HG03066 (cell line): ENCODE measurements at regions not wholly inside any gene's neighbourhood (a gene's known extent, or its start where the extent isn't known, plus 50 kb on each side); places are given as distances from the start of the nearest gene placed in this dataset.

ENCODE experiments used
- ATAC-seq: cut with Tn5 transposase; IDR thresholded peaks from one replicate; pipeline ENCODE4 v1.9.1; 2021; ENCODE audit warnings: low read depth; ENCODE audit not compliant: unreplicated experiment

DNA sequence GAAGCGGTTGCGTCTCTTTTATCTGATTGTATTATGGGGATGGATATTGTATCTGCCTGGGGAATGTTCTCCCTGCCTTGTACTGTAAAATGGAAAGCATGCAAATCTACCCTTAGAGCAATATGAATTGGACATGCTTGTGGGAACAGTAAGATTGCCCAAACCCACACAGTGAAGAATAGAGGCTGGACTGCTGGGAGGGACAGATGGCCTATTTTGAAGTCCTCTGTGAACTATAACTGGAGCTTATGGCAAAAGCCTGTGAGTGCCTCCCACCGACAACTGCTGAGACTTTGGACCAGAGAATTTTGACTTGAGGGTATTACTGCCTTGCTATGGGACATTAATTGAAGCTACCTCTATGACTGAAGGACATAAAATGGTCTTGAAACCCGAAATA, 168.9 kb downstream of the ERCC6L2 start:
- ATAC-seq, result no peak

DNA sequence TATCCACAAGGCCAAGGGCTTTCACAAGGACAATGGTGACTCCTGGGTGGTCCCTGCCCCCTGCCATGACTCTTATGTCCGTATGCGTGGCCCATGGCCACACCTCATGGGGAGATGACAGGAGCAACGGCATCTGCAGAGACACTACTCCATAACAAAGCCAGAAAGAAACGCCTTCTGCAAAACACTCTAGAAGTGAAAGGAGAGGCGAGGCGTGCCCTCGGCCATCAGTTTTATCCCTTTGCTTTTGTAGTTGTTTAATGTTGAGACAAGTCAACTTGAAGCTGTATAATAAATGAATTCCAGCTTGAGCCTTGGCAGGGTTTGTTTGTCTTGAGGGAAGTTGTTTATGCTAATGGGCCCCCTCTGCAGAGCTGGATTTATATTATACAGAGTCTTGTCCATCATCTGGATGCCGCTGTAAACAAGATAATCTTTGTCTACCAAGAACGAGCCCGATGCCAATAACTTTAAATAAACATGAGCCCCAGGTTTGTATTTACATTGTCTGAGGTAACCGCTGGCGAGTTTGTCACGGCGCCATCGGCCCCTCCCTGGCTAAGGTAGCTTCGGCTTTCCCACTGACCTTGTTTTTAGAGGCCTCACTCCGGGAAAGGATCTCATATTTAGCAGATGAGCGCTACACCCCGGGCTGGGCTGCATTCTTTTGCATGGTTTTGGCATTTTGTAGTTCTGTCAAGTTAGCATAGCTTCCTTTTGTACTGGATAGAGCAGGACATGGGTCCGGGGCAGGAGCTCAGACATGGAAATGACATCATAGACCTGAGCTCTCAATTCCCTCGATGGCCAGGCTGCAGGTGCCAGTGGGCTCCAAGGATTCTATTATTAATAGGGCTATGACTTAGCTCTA, 165.3 kb downstream of the ERCC6L2 start:
- ATAC-seq, result no peak

DNA sequence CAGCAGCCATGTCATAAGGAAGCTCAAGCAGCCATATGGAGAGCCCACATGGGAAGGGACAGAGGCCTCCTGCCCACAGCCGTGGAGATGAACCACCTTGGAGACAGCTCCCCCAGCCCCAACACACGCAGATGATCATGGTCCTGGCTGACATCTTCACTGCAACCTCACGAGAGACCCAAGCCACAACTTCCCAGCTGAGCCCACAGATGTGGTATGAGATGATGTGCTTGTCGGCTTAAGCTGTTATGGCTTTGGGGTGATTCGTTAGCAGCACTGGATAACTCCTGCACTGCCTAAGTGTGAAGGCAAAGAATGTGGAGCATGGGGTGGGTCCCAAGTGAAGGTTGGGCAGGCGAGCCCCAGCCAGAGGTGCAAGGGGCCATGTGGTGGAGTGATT, 163.4 kb downstream of the ERCC6L2 start:
- ATAC-seq, result no peak

DNA sequence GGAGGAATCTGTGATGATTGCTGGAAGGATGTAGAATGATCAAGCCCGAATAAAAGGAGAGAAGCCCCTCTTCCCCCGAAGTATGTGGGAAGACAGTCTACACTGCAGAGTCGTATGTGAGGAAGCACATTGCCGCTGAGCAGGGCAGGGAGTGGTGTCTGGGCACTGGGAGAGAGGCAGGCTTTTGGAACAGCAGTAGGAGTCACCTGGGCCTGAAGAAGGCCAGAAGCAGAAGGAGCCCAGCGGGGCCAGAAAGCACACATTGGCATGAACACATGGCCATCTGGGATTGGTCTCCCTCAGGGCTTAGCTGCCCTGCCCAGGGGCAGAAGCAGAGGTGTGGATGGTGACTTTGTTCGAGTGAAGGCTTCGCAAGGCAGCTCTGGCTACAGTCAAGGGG, 162.8 kb downstream of the ERCC6L2 start:
- no peak for ATAC-seq

DNA sequence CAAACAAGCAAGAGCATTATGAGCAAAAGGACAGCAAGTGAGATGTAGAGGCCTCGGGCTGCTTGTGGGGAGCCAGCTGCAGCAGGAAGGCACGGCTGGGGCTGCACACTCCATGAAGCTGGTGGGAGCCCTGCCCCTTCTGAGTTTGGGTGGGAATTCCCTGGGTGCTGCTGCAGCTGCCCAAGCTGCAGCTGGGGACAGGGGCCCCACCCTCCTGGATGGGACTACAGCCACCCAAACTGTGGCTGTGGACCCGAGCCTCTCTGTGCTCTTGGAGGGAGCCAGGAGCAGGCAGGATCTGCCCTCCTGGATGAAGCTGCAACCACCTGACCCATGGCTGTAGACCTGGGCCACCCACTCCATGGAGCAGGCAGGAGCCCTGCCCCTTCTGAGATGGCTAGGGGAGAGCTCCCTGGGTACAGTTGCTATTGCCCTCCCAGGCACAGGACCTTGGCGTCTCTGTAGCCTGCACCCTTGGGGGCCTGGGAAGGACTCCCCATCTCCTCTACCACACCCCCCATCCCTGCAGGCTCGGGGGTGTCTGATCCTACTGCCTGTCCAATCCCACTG, 159.1 kb downstream of the ERCC6L2 start:
- ATAC-seq, result no peak

DNA sequence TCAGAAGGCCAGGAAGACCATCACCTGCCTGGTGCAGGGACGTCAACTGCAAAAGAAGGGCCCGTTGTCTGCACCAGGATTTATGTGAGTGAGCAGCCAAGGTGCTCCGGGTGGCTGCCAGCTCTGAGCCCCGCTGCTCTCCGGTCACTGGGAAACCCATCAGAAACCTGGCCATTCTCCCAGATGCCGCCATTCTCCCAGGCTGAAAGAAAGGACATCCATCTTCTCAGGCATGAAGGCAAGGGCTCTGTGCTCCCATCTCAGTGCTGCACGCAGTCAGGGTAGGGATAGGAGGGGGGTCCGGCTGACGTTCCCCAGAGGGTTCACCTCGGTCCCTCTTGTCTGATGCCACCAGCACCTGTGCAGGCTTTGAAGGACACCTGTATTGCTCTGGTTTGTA, 158.4 kb downstream of the ERCC6L2 start:
- no peak for ATAC-seq

DNA sequence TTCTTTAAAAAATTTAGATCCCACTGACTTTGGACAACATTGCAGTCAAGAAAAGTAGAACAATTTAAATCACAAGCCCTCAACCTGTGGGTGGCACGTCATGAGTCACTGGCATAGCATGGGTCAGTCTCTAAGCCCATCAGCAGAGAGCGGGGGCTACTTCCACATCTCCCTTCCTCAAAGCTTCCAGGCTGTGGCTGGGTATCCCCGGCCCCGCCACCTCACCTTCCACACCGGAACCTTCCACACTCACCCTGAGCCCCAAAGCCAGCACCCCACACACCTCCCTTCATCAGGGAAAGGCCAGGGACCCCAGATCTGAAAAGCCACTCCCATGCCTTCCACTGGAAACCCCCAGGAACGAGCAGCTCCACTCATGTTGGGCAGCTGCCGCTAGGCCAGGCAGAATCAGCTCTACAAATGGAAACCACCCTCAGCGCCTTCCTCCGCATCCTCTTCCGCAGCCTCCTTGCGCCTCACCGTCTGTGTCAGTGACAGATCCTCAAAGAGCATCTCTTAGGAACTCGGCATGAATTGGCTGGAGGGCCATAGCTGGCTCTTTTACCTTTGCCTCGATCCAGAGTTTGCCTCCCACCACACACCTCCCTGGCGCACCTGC, 156.5 kb downstream of the ERCC6L2 start:
- no peak for ATAC-seq

DNA sequence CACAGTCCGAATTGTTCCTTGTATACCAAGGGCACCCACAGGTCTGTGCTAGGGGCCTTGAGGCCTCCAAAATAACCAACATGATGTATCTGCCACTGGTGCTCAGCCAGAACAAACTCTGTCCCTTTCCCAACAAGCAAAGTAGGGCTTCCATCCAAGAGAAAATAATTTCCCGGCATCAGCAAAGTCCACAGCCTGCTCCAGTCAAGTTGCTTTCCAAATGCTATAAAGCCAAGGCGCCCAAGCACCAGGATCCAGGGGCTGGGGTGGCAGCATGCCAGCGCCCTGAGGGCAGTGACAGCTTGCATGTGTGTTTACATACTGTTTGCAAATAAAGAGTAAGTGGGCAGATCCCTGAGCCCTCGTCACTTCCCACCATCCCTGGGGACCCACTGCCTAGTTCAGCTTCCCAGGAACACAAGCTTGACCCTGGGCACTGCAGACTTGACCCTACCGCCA, 155.9 kb downstream of the ERCC6L2 start:
- no peak for ATAC-seq

DNA sequence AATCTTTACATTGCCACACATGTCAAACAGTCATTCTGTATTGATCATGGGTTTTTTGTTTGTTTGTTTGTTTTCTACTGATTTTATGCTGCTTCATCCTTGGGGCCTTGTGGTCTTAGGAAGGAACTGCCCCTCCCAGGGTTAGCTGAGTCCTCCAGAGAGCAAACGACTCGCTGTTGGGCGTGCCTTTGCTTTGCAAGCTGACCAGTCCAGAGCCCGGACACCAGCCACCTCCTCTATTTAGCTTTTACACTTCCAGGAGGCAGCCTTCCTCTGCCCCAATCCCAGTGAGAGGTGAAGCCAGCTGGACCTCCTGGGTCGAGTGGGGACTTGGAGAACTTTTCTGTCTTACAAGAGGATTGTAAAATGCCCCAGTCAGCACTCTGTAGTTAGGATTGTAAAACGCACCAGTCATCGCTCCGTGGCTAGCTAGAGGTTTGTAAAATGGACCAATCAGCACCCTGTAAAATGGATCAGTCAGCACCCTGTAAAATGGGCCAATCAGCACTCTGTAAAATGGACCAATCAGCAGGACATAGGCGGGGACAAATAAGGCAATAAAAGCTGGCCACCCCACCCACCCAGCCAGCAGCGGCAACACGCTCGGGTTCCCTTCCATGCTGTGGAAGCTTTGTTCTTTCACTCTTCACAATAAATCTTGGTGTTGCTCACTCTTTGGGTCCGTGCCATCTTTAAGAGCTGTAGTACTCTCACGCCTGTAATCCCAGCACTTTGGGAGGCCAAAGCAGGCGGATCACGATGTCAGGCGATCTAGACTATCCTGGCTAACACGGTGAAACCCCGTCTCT, 154.4 kb downstream of the ERCC6L2 start:
- no peak for ATAC-seq

DNA sequence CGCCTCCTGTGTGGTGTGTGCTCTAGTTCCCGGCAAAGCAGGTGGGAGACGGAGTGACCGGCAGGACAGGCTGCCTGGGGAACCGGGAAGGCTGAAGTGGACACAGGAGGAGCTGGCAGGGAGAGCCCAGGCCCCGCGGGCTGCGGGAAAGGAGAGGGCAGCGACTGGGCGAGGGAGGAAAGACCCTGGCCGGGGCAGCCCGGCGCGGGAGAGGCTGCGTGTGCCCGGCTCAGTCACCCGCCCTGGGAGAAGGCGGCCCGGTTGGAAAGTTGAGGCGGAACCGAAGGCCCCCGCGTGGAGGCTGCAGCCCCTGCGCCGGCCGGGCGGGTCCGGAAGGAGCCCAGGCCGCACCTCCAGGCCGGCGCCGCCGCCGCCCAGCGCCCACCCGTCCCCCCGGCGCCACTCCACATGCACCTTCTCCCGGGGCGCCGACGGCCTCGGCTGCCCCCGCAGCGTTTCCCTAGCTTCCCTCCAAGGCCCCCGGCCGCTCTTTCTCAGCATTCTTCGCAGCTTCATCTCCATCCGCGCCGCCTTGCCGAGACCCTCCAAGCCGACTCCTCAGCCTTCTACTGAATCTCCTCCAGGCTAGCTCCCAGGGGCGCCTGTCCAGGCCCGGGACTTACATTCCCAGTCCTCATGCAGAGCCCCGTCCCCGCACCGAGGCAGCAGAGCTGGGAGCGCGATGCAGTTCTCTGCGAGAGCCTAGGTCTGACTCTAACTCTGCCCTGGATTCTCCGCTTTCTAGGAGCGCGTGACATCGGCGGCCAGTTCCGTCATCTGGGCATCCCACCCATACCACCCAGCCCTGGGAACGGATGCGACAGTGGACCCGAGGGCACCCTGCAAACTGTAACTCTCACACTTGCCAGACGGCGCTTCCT, 152.0 kb downstream of the ERCC6L2 start:
- ATAC-seq, result no peak

DNA sequence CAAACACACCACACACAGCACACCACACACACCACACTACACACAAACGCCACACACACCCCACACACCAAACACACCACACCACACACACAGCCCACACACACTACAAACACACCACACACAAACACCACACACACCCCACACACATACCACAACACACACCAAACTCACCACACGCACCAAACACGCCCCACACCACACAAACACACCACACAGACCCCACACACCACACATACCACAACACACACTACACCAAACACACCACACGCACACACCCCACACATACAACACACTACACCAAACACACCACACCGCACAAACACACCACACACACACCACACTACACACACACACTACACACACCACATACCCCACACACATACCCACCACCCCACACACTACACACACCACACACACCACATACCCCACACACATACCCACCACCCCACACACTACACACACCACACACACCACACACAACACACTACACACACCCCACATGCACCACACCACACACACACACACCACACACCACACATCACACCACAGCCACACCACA, 151.2 kb downstream of the ERCC6L2 start:
- no peak for ATAC-seq

DNA sequence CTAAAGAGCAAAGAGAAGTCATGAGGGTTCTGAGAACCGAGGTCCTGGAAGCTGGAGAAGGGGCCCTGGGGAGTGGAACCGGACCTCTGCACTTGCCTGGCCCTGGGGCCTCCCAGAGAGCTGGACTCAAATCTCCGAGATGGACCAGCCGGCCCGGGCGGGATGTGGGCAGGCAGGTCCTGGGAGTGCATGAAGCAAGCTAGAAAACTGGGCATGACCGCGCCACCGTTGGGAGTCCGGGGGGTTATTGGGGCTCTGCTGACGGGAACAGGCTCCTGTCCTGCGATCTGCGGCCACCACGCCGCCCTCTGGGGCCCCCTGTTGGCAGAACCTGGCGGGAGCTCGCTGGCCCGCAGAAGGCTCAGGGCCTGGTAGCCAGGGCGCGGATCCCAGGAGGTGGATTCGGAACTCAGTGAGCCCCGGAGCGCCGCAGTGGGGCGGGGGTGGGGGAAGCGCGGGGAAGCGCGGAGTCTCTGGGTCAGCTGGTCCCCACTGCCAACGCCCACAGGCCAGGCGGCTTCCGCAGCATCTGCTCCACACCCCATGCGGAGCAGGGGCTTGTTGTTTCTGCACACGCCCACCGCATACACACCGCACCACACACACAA, 150.6 kb downstream of the ERCC6L2 start:
- no peak for ATAC-seq

DNA sequence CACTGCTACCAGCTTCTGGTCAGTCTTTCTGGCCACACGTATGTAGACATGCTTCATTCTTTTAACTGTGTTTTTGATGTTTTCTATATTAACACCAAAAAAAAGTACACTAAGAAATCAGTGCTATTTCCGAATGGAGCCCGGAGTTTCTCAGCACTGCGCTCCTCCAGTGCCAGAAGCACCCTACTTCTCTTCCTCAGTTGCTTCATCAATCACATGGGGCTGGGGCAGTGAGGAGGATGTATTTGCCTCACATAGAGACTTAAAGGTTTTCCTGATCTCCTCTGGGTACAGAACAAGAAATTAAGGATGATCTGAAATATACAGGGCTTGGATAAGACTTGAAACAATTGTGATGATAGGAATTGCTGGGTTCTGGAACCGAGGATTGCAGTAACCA, 148.0 kb downstream of the ERCC6L2 start:
- no peak for ATAC-seq

DNA sequence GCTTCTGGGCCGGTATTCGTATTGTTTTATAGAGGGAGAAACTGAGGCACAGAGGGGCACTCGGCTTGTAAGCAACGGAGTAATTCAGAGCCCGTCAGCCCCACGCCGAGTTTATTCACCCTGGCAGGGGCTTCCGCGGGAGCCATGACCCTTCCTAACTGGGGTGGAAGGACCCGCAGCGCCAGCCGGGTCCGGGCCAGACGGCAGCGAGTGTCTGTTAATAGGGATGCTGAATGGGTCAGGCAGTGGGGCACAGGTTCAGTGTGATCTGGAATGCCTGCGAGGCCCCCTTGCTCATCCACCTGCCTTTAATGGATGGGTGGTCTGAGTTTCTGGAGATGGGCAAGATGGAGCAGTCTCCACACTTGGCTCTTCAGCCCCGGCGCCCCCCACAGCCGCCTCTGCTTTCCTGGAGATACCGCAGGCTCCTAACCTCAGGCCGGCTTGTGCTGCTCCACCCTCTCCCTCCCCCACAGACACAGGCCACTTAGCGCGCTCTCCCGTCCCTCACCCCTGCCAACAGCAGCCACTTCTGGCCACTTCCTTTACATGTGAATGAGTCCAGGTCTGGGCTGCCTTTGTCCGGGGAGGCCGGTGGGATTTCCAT, 147.1 kb downstream of the ERCC6L2 start:
- no peak for ATAC-seq

DNA sequence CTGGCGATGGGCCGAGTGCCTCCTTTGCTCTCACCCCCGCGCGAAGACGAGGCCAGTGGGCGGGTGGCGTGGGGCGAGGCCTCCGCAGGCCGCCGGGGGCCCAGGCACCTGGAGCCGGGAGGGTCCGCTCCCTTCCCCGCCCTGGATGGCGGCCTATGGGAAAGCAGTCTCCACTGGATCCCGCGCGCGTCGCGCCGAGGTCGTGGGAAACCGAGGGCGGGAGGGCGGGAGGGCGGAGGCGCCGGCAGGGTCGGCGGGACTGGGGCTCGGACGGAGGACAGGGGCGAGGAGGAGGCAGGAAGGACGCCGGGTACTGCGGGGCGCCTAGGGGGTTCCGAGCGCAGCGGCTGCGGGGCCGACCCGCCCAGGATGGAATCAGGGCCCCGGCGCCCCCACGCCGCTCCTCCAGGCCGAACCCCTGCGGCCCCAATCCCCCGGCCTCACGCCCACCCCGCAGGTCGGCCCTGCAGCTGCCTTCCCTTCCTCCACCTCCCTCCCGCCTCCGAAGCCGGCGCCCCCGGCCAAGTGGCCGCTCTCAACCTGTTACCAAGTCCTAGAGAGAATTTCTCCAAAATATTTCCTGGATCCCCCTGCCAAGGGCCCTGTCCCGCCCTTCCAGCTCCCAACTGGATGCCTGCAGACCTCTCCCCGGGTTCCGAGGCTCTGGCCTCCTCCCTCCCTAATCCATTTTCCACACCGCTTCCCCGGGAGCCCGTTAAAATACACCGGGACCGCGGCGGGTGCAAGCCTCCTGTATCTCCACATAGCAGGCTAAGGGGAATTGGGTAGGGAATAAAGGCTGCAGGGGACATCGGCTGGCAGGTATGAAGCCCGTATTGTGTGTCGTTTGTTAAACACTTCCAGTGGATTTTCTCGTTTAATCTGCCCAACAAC, 146.3 kb downstream of the ERCC6L2 start:
- ATAC-seq, result no peak

DNA sequence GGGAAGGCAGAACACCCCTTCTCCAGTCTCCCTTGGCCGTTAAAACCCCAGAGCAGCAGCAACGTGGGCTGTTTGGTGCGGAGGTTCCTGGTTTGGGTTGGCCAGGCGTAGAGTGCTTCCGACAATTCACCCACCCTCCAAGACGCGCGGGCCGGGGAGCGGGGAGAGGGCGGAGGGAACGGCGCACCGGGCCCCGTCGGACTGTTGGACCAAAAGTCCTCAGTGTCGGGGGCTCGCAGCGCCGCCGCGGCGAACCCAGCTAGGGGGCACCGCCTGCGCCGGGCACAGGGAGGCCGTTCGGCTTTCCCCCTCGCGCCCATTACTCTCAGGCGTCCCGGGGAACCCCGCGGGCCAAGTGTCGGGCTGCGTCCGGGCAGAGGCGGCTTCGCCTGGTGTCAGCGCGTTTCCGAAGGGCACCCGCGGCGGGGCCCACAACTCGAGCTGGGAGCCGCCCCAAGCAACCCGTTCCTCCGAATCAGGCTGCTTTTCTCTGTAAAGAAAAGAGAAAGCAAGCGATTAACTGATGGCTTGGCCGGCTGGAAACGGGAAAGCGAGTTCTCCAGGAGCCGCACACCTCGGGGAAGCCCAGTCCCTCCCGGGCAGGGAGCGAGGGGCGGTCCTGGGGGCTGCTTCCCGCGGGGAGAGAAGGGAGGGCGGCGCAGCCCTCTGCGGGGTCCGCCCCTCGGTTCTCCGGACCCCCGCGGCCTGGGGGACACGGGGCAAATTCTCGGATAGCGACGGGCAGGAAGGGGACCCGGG, 145.5 kb downstream of the ERCC6L2 start:
- ATAC-seq, result no peak

DNA sequence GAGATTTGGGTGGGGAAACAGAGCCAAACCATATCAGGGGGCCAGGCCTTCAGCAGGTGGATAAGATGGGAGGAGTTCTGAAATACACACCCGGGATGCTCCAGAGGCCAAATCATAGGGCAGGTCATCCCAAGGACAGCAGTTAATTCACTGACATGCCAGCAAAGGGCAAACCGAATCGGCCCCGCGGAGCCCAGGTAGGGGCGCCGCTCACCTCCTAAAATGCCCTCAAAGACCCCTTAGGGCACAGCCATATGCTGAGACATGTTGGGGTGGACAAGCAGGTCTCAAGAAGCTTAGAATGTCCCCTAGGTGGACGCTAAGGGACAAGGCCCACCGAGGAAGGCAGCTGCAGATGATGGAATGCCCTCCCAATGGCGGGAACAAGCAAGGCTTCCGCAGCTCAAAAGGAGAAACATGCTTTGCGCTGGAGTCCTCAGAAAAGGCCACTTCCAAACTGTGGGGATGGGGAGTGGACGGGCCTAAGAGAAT, 144.9 kb downstream of the ERCC6L2 start:
- ATAC-seq, result no peak
